CD4-positive, alpha-beta T cell treated with Interleukin-17A for 1 hour (primary cell): ENCODE measurements at regions not wholly inside any gene's neighbourhood (a gene's known extent, or its start where the extent isn't known, plus 50 kb on each side); places are given as distances from the start of the nearest gene placed in this dataset.

Source experiments
- DNase-seq: peaks from one replicate; pipeline ENCODE4 v3.0.0-alpha.2; 2020

DNA sequence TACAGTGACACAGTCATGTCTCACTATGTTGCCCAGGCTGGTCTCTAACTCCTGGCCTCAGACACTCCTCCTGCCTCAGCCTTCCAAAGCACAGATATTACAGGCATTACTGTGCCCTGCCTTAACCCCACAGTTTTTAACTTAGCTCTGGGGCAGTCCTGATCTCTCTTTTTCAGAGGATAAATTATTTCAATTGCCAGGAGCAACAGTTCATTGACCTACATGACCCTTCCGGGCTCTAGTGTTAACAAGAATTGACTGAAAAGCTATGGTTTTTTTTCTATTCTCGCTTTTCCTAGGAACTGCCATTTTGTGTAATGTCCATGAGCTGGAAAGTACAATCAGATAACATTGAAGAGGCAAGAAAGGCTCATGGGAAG is 92.8 kb downstream of the HNRNPLL start:
- no peak for DNase-seq

DNA sequence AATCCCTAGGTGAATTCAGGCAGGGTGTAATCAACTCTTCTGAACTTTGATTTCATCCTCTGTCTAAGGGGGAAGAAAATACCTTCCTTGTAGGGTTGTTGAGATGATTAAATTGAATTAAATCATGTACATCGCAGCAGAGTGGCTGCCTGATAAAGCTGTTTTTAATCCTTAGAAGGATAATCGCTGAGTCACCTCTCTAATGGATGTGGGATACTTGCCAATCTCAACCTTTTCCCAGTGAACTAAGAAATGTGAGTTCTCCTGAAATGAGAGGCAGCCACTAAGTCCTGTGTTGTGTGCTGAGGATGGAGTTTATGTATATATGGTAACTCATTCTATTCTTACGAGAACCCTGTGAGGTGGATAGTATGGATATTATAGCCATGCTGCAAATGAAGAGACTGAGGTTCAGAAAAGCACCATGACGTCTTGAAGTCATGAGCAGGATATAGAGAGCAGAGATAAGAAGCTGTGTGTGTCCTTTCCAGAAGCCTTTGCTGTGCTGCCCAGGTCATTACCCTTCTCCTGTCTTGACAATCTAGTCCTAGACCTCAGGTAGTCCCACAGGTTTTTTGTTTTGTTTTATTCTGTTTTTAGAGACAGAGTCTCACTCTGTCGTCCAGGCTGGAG is 93.3 kb downstream of the HNRNPLL start:
- DNase-seq: no peak

DNA sequence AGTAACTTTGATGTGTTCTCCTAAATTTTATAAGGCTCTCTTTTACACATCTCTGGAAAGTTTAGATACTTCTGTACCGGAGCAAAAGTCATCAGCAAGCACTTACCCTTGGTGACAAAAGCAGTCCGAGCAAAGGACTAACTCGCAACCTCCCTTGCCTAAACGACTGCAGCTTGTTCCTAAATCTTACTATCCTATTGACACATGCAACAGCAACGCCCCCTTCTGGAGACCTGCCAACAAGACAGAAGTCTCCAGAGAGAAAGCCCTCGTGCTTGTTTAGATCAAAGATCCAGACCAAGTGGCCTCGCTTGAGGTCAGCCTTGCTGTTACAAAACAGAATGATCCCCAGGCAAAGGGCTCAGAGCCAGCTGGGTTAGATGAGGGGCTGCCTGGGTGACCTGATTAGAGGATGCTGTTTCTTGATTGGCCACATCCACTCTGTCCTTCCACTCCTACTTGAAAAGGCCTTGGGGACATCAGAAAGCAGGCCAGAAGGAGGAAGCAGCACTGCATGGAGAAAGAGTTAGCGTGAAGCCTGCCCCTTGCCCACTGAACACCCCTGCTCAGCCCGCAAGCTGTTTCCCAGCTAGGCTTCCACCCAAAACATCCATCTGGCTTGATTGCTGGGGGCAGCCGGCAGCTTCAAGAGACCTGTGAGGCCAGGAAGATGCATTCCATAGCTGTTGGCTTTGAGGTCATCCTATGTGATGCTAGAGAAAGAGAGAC is 94.3 kb downstream of the HNRNPLL start:
- DNase-seq: peak; percentile 80

- no peak for DNase-seq
These were observed 95.0 kb downstream of the HNRNPLL start for GRCh38 chr2:38507712-38508111.

GRCh38 chr2:38505779-38506178 is 96.9 kb downstream of the HNRNPLL start:
- DNase-seq: no peak

DNA sequence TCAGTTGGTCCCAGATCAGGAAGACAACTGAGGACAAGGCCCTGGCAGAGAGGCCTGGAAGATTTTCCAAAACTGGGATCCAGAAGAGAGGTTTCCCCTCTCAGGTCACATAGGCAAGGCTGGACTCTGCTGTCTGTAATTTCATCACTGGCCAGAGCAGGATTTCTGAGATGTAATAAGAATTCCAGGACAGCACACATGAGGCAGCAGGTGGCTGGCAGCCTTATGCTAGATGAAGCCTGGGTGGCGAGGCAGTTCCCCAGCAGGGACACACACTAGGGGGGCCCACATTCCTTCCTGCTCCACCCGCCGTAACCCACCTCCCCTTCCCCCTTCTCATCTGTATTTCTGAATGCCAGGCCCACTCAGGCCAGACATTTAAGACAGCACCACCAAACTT is 98.6 kb downstream of the HNRNPLL start:
- no peak for DNase-seq

DNA sequence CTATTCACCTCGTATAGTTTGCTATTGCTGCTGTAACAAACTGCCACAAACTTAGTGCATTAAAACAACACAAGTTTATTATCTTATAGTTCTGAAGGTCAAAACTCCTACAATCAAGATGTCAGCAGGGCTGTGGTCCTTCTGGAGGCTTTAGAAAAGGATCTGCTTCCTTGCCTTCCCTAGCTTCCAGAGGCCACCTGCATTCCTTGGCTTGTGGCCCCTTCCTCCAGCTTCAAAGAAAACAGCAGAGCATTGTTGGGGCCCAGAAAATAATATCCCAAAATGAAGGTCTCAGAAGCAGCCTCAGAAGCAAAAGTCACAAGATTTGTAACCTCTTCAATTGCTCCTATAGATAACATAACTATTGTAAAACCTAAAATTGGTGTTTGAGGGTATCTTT is 100.6 kb downstream of the HNRNPLL start:
- no peak for DNase-seq

- DNase-seq: no peak
These were observed 102.5 kb downstream of the HNRNPLL start for GRCh38 chr2:38500283-38500634.

GRCh38 chr2:38499548-38500282 is 103.0 kb downstream of the HNRNPLL start:
- DNase-seq: no peak

- no peak for DNase-seq
These were observed 104.7 kb downstream of the HNRNPLL start for GRCh38 chr2:38498045-38498481.

GRCh38 chr2:38497670-38498037 is 105.1 kb downstream of the HNRNPLL start:
- DNase-seq: no peak

DNA sequence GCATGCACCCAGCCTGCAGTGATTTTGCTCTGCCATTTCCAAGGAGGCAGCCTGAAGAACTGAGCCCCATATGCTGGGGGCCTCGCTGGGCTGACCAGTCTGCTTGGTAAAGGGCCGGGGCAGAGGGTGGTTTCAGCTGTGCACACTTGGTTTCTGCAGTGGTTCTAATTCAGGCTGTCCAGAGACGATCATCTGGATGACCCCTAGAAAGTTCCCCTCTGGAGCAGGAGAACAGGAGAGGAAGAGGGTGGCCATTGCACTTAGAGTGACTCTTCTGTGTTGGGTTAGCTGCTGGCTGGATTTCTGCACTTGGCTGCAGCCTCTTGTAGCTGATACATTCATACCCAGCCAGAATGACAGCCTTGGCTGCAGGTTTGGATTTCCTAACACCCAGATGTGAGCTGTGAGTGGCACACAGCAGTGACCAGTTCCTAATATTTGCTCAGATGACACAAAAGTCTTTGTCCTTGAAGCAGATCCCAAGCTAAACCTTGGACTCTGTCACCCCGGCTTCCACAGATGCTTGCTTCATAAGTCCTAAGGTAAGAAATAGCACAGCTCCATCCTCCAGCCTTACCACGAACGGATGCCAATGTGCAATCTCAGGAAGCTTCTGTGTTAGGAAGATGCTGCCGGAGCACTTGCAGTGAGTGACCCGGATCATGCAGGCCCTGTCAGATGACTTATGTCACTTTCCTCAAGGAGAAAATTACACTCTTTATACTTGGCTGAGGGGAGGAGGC is 105.6 kb downstream of the HNRNPLL start:
- no peak for DNase-seq

- DNase-seq: no peak
These were observed 106.8 kb downstream of the HNRNPLL start for GRCh38 chr2:38495880-38496279.

DNA sequence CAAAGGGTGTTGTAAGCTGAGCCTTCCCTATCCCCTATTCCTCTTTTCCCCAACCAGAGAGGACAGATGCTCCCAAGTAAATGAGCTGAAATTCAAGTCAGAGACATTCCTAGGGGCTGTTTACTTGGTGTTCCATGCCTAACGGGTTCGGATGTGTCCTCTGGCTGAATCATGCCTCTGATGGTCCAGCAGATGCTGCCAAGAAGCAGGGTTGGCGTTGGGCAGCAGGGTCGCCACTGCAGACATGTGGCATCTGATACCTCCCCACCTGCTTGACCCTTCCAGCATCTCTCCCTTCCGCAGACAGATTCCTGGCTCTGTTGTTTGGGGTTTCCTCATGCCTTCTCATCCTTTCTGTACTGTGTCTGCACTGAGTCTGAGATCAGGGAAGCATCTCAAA is 108.3 kb downstream of the HNRNPLL start:
- no peak for DNase-seq

GRCh38 chr2:38492042-38492615 is 110.6 kb downstream of the HNRNPLL start:
- DNase-seq: no peak

DNA sequence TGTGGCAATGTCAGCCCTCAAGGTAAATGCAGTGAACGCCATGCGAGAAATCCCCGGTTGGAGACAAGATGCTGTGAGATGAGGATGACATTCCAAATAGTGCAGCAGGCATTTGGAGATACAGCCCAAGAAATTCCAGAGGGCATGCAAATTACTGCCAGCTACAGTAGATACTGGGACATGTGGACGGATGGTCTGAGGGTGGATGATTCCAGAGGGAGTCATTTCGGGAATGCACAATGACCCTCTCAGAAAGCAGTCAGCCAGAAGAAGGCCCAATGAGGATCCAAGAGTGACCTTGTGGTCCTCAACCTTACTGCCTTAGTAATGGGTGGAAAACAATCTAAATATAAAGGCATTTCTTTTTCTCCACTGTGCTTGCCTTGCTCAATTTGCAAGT is 111.3 kb downstream of the HNRNPLL start:
- DNase-seq: no peak

DNA sequence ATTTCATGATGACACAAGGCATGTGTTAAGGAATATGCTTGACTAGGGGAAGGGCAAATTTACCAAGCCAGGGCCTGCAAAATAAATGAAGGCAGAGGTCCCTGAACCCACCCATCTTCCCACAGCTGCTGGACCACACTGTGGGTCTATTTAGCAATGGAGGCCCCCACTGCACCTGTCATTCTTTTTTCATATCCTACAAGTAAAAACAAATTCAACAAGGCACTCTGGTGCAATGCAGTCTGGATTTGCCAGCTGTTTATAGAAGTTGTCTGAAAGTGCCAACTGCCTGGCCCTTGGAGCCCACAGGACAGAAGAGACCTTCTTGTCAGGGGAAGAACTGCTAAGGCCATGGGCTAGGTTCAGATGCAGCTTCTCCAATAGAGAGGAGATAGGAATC is 112.8 kb upstream of the ATL2 start:
- no peak for DNase-seq

GRCh38 chr2:38487852-38488251 is 110.8 kb upstream of the ATL2 start:
- no peak for DNase-seq

DNA sequence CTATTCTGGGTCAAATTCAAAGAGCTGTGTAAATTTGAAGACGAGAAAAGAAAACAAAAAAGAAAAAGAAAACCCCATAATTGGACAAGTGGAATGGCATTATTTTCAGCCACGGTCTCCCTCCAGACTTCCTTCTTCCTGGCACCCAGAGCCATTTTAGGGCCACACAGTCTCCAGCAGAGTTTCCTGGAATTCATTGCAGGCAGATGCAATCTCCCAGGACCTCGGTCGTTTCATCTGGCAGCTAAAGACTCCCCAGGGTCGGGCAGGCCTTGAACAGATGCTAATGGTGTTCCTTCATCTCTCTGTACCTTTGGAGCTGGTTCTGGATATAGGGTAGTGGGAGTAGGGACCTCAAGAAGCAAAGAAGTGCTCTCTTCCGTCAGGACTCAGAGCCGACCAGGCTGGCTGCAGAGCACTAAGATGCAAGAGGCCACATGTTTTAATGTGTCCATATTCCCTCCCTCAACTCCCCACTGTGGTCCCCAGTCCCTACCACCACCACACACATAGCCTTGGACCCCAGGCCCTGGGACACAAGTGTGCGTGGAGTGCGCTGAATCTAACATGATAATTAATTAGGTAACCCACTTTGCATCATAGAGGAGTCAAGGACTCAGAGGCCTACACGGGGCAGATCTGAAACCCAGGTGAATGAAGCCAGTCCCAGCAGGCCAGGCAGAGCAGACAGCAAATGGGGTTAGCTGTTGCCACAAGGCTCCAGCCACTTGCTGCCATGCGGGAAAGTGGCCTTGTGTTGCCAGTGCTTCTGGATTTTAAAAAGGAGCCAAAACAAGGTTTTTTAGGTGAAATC is 109.3 kb upstream of the ATL2 start:
- DNase-seq: no peak

GRCh38 chr2:38485734-38486133 is 108.7 kb upstream of the ATL2 start:
- no peak for DNase-seq

- no peak for DNase-seq
These were observed 107.9 kb upstream of the ATL2 start for GRCh38 chr2:38484957-38485356.

DNA sequence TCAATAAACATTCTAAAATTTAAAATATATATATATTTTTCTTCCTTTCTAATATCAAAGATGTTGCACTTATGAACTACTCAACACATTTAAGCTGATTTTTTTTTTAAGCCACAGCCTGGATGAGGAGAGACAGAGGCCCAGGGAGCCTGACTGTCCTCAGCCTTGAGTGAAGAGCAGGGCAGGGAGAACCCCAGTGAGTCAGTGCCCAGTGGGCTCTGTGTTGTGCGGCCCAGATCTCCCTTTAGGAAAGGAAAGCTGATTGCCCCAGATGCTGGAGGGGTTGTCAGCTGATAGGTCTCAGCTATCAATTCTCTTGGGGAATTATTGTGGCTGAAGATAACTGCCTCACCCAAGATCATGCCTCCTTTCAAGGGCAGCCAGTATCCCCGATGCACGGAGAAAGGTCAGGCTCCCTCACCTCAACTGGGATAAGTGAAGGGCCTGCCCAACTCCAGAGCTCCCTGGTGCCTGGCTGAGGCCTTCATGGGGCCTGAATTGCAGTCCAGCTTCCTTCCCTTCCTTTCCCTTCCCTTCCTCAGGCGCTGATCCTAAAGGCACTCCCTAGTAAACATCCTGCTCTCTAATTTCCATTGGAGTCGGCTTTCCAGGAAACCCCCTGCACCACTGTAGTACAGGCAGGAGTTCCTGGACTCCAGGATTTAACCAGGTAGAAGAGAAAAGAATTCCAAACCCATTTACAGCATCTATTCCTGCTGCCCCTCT is 106.9 kb upstream of the ATL2 start:
- no peak for DNase-seq
